WTC11 (cell line): ENCODE measurements at regions not wholly inside any gene's neighbourhood (a gene's known extent, or its start where the extent isn't known, plus 50 kb on each side); places are given as distances from the start of the nearest gene placed in this dataset.

Source experiments
- ATAC-seq: fragments of 200-7000 bp; cut with Tn5 transposase; 2 replicates; pipeline ENCODE4 v1.10.0; 2021; ENCODE audit warnings: mild to moderate bottlenecking, moderate library complexity
- CTCF ChIA-PET: fragments of 300-600 bp; sonication (Branson Sonifier 250); formaldehyde crosslinking; loops from one replicate; lab custom pipeline; 2021; ENCODE audit warnings: antibody characterized with exemption; lab: Charles Lee
- POLR2A ChIA-PET: fragments of 350-600 bp; sonication (Branson Sonifier 250); formaldehyde crosslinking; loops from one replicate; lab custom pipeline; 2021; ENCODE audit warnings: antibody characterized with exemption; lab: Charles Lee
- DNase-seq: peaks from one replicate; pipeline ENCODE4 v3.0.0; 2021; ENCODE audit warnings: low spot score
- H3K27ac Mint-ChIP-seq: 2 replicates; pipeline ENCODE4 v1.8.0; 2021; ENCODE audit warnings: mixed read lengths
- H3K27me3 Mint-ChIP-seq: 2 replicates; pipeline ENCODE4 v1.8.0; 2021; ENCODE audit warnings: low read depth, mild to moderate bottlenecking, moderate library complexity, mixed read lengths
- H3K36me3 Mint-ChIP-seq: 2 replicates; pipeline ENCODE4 v1.8.0; 2021; ENCODE audit warnings: mixed read lengths
- H3K4me1 Mint-ChIP-seq: 2 replicates; pipeline ENCODE4 v1.8.0; 2022; ENCODE audit warnings: mixed read lengths
- H3K4me3 Mint-ChIP-seq: 2 replicates; pipeline ENCODE4 v1.8.0; 2021; ENCODE audit warnings: mild to moderate bottlenecking, moderate library complexity, mixed read lengths
- H3K9me3 Mint-ChIP-seq: 2 replicates; pipeline ENCODE4 v1.8.0; 2021; ENCODE audit warnings: mixed read lengths
- ETV6 ChIP-seq: sonication (generic); formaldehyde crosslinking; IDR thresholded peaks from 2 replicates; pipeline ENCODE4 v1.8.1; 2022; ENCODE audit warnings: mild to moderate bottlenecking, missing genetic modification reagents
- FOXJ3 ChIP-seq: sonication (generic); formaldehyde crosslinking; IDR thresholded peaks from 2 replicates; pipeline ENCODE4 v1.9.0; 2021; ENCODE audit warnings: missing genetic modification reagents, mild to moderate bottlenecking, borderline replicate concordance
- FOXP1 ChIP-seq: sonication (generic); formaldehyde crosslinking; IDR thresholded peaks from 2 replicates; pipeline ENCODE4 v1.8.0; 2022; ENCODE audit warnings: missing genetic modification reagents, mild to moderate bottlenecking, moderate library complexity, borderline replicate concordance
- GRHL2 ChIP-seq: fragments of 250-450 bp; sonication (Bioruptor Pico); IDR thresholded peaks from 2 replicates; pipeline ENCODE4 v1.8.0; 2022; ENCODE audit warnings: mild to moderate bottlenecking, moderate library complexity; ENCODE audit not compliant: insufficient replicate concordance, severe bottlenecking
- IRF1 ChIP-seq: sonication (generic); formaldehyde crosslinking; IDR thresholded peaks from 2 replicates; pipeline ENCODE4 v1.8.0; 2023; ENCODE audit warnings: missing genetic modification reagents
- JAZF1 ChIP-seq: fragments of 250-450 bp; sonication (Bioruptor Pico); IDR thresholded peaks from 2 replicates; pipeline ENCODE4 v1.9.0; 2021; ENCODE audit warnings: moderate library complexity, mild to moderate bottlenecking, inconsistent platforms
- MAX ChIP-seq: sonication (generic); formaldehyde crosslinking; IDR thresholded peaks from 2 replicates; pipeline ENCODE4 v1.8.0; 2022; ENCODE audit warnings: mild to moderate bottlenecking, missing genetic modification reagents
- NR3C1 ChIP-seq: sonication (generic); formaldehyde crosslinking; conservative IDR thresholded peaks from 2 replicates; pipeline ENCODE4 v1.8.1; 2023; ENCODE audit warnings: low read depth, mild to moderate bottlenecking, missing genetic modification reagents
- PRDM15 ChIP-seq: sonication (generic); formaldehyde crosslinking; IDR thresholded peaks from 2 replicates; pipeline ENCODE4 v1.8.0; 2022; ENCODE audit warnings: missing genetic modification reagents
- PRRX2 ChIP-seq: fragments of 250-450 bp; sonication (Bioruptor Pico); IDR thresholded peaks from 2 replicates; pipeline ENCODE4 v1.8.0; 2021; ENCODE audit warnings: mild to moderate bottlenecking
- ZNF263 ChIP-seq: sonication (generic); formaldehyde crosslinking; IDR thresholded peaks from 2 replicates; pipeline ENCODE4 v1.8.1; 2022; ENCODE audit warnings: low read depth, mild to moderate bottlenecking, moderate library complexity, missing genetic modification reagents
- ZNF671 ChIP-seq: fragments of 250-450 bp; sonication (Bioruptor Pico); IDR thresholded peaks from 2 replicates; pipeline ENCODE4 v1.8.0; 2021; ENCODE audit warnings: mild to moderate bottlenecking
- TF ChIP-seq, protein P1 (sequence below): sonication (generic); formaldehyde crosslinking; conservative IDR thresholded peaks from 2 replicates; pipeline ENCODE4 v1.8.1; 2023; ENCODE audit warnings: mild to moderate bottlenecking, low read depth, missing genetic modification reagents, moderate library complexity
- TF ChIP-seq, protein P2 (sequence below): sonication (generic); formaldehyde crosslinking; IDR thresholded peaks from 2 replicates; pipeline ENCODE4 v1.8.1; 2022; ENCODE audit warnings: missing genetic modification reagents, borderline replicate concordance
- TF ChIP-seq, protein P3 (sequence below): sonication (generic); formaldehyde crosslinking; IDR thresholded peaks from 2 replicates; pipeline ENCODE4 v1.8.0; 2023; ENCODE audit warnings: missing genetic modification reagents, mild to moderate bottlenecking, borderline replicate concordance

DNA sequence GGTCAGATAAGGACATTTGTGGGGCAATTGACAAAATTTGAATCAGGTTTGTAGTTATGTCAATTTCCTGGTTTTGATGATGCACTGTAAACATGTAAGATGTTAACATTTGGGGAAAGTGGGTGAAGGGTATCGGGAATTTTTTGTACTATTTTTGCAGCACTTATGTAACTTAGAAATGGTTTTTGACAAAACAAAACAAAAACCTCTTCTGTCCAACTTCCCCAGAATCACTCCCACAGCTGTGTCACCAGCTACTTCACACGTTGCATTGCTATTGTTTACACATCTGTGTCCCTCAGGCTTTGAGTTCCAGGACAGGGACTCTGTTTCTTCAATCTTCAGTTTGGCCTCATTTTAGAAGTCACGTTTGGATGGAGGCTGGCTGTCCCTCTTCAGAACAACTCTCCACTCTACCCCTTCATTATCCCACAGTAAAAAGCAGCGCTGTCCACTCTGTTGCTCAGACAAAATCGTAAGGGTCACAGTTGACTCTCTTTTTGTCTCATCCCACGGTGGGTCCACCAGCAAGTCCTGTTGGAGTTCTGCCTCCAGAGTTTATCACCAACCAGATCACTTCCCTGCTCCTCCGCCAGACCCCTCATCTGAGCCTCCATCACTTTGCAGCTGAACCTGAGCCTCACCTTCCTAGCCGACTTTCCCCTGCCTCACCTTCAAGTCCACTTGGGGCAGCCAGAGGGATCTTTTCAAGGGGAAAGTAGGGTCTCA is 63.2 kb downstream of the NENF start:
- TF ChIP-seq FOXP1 (no peak), IRF1 (CRISPR knock-in tag) (no peak), PRDM15 (CRISPR knock-in tag) (peak; percentile 55; the same call in 1 of the 2 replicates), GRHL2 (no peak), ZNF671 (CRISPR knock-in tag) (no peak), JAZF1 (no peak)
- TF ChIP-seq, protein P1, sequence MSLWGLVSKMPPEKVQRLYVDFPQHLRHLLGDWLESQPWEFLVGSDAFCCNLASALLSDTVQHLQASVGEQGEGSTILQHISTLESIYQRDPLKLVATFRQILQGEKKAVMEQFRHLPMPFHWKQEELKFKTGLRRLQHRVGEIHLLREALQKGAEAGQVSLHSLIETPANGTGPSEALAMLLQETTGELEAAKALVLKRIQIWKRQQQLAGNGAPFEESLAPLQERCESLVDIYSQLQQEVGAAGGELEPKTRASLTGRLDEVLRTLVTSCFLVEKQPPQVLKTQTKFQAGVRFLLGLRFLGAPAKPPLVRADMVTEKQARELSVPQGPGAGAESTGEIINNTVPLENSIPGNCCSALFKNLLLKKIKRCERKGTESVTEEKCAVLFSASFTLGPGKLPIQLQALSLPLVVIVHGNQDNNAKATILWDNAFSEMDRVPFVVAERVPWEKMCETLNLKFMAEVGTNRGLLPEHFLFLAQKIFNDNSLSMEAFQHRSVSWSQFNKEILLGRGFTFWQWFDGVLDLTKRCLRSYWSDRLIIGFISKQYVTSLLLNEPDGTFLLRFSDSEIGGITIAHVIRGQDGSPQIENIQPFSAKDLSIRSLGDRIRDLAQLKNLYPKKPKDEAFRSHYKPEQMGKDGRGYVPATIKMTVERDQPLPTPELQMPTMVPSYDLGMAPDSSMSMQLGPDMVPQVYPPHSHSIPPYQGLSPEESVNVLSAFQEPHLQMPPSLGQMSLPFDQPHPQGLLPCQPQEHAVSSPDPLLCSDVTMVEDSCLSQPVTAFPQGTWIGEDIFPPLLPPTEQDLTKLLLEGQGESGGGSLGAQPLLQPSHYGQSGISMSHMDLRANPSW (CRISPR knock-in tag) = no peak
- POLR2A ChIA-PET = interaction anchor here (0.9 kb wide), 1 partner anchor 113 kb away, joined by 3 read pairs; the partner anchor contains the start of gene ATF3
- CTCF ChIA-PET = interaction anchor here (1.0 to 1.4 kb wide), 3 partner anchors 19 to 169 kb away, joined by 3 to 5 read pairs (median 3); no protein-coding TSS in a partner anchor
- no peaks in the 10 kb centered on the region; the same call in 1 of the 2 replicates for H3K27me3 Mint-ChIP-seq
- DNase-seq (no peak), ATAC-seq (no peak)
- no peak overlapping the region for H3K4me3 Mint-ChIP-seq
- H3K9me3 Mint-ChIP-seq = no peaks in the 10 kb centered on the region
- no peak overlapping the region for H3K27ac Mint-ChIP-seq
- H3K36me3 Mint-ChIP-seq = no peaks in the 10 kb centered on the region
- no peaks in the 10 kb centered on the region for H3K4me1 Mint-ChIP-seq

DNA sequence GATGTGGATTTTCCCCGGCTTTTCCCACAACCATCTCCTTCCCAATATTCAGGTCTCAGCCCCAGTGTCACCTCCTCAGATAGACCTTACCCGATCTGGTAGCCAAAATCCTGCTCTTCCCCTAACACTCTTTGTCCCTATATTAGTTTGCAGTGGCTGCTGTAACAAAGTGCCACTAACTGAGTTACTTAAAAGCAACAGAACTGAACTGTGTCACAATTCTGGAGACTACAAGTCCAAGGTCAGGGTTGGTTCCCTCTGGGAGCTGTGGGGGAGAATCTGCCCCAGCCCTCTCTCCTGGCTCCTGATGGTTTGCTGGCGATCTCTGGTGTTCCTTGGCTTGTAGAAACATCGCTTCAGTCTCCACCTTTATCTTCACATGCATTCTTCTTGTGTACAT is 64.0 kb downstream of the NENF start:
- H3K4me3 Mint-ChIP-seq = no peak overlapping the region
- H3K36me3 Mint-ChIP-seq = no peaks in the 10 kb centered on the region

More for the DNA sequence above, 64.0 kb downstream of the NENF start:
- ChIA-PET POLR2A (no interaction called here), CTCF (interaction anchor here (2.3 kb wide), 1 partner anchor 19 kb away, joined by 7 read pairs; no protein-coding TSS in a partner anchor)
- Mint-ChIP-seq H3K27ac (no peak overlapping the region), H3K9me3 (peaks cover 6% of the 10 kb centered on the region), H3K4me1 (no peaks in the 10 kb centered on the region), H3K27me3 (no peaks in the 10 kb centered on the region; the same call in 1 of the 2 replicates)
- no peak for ATAC-seq
- TF ChIP-seq ZNF263 (no peak), PRRX2 (CRISPR knock-in tag) (no peak), FOXJ3 (CRISPR knock-in tag) (no peak), NR3C1 (CRISPR knock-in tag) (no peak), ETV6 (CRISPR knock-in tag) (no peak), MAX (CRISPR knock-in tag) (no peak)
- TF ChIP-seq, protein P2, sequence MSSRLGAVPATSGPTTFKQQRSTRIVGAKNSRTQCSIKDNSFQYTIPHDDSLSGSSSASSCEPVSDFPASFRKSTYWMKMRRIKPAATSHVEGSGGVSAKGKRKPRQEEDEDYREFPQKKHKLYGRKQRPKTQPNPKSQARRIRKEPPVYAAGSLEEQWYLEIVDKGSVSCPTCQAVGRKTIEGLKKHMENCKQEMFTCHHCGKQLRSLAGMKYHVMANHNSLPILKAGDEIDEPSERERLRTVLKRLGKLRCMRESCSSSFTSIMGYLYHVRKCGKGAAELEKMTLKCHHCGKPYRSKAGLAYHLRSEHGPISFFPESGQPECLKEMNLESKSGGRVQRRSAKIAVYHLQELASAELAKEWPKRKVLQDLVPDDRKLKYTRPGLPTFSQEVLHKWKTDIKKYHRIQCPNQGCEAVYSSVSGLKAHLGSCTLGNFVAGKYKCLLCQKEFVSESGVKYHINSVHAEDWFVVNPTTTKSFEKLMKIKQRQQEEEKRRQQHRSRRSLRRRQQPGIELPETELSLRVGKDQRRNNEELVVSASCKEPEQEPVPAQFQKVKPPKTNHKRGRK (CRISPR knock-in tag) = no peak
- TF ChIP-seq, protein P3, sequence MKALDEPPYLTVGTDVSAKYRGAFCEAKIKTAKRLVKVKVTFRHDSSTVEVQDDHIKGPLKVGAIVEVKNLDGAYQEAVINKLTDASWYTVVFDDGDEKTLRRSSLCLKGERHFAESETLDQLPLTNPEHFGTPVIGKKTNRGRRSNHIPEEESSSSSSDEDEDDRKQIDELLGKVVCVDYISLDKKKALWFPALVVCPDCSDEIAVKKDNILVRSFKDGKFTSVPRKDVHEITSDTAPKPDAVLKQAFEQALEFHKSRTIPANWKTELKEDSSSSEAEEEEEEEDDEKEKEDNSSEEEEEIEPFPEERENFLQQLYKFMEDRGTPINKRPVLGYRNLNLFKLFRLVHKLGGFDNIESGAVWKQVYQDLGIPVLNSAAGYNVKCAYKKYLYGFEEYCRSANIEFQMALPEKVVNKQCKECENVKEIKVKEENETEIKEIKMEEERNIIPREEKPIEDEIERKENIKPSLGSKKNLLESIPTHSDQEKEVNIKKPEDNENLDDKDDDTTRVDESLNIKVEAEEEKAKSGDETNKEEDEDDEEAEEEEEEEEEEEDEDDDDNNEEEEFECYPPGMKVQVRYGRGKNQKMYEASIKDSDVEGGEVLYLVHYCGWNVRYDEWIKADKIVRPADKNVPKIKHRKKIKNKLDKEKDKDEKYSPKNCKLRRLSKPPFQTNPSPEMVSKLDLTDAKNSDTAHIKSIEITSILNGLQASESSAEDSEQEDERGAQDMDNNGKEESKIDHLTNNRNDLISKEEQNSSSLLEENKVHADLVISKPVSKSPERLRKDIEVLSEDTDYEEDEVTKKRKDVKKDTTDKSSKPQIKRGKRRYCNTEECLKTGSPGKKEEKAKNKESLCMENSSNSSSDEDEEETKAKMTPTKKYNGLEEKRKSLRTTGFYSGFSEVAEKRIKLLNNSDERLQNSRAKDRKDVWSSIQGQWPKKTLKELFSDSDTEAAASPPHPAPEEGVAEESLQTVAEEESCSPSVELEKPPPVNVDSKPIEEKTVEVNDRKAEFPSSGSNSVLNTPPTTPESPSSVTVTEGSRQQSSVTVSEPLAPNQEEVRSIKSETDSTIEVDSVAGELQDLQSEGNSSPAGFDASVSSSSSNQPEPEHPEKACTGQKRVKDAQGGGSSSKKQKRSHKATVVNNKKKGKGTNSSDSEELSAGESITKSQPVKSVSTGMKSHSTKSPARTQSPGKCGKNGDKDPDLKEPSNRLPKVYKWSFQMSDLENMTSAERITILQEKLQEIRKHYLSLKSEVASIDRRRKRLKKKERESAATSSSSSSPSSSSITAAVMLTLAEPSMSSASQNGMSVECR (CRISPR knock-in tag) = no peak
- DNase-seq = no peak
